HCT116 (cell line): ENCODE measurements at regions not wholly inside any gene's neighbourhood (a gene's known extent, or its start where the extent isn't known, plus 50 kb on each side); places are given as distances from the start of the nearest gene placed in this dataset.

Experiments used
- CEBPB ChIP-seq: IDR thresholded peaks from 2 replicates; pipeline ENCODE4 v1.6.1; 2012; ENCODE audit warnings: low read depth
- CTCF ChIP-seq, 3 experiments: fragments of 200-600 bp in 1 of 3; sonication (generic) in 1 of 3; IDR thresholded peaks in 2 of 3; conservative IDR thresholded peaks in 1 of 3; 2 replicates each; pipeline ENCODE4 v1.5.1; 2012 to 2017; ENCODE audit warnings: low read depth in 2 of 3, low read length in 2 of 3, antibody characterized with exemption in 1 of 3, borderline replicate concordance in 1 of 3, control low read depth in 1 of 3, mild to moderate bottlenecking in 1 of 3, mixed read lengths in 1 of 3, mixed run types in 1 of 3, moderate library complexity in 1 of 3; ENCODE audit not compliant: insufficient read depth in 1 of 3
- EZH2phosphoT487 ChIP-seq: fragments of 200-600 bp; IDR thresholded peaks from 2 replicates; pipeline ENCODE4 v1.6.1; 2018; ENCODE audit warnings: antibody characterized with exemption, borderline replicate concordance
- MAX ChIP-seq: IDR thresholded peaks from 2 replicates; pipeline ENCODE4 v1.6.1; 2012
- POLR2A ChIP-seq: IDR thresholded peaks from 2 replicates; pipeline ENCODE4 v1.7.0; 2011; ENCODE audit warnings: borderline replicate concordance; ENCODE audit not compliant: insufficient read depth, insufficient read length; ENCODE audit errors: extremely low read depth
- POLR2AphosphoS5 ChIP-seq: IDR thresholded peaks from 2 replicates; pipeline ENCODE4 v1.6.1; 2011; ENCODE audit warnings: mild to moderate bottlenecking, low read depth, low read length, moderate library complexity
- YY1 ChIP-seq: IDR thresholded peaks from 2 replicates; pipeline ENCODE4 v1.6.1; 2011; ENCODE audit warnings: low read length, low read depth, moderate library complexity, mild to moderate bottlenecking; ENCODE audit not compliant: insufficient replicate concordance; ENCODE audit errors: extremely low read depth
- ZBTB33 ChIP-seq: IDR thresholded peaks from 2 replicates; pipeline ENCODE4 v1.6.1; 2011; ENCODE audit warnings: mild to moderate bottlenecking, low read length, moderate library complexity; ENCODE audit not compliant: insufficient replicate concordance; ENCODE audit errors: extremely low read depth

GRCh38 chr19:20339444-20339843 is 172.4 kb downstream of the ZNF486 start:
- TF ChIP-seq YY1 (no peak), CTCF (IDR thresholded peaks at IDR 0.05 in 2 of 3, conservative IDR thresholded peaks at IDR 0.05 in 1 of 3; ENCODE audit: borderline replicate concordance in 1 of 3, insufficient read depth in 1 of 3, low read depth in 2 of 3, low read length in 2 of 3) (no peak), CEBPB (no peak), EZH2phosphoT487 (no peak), POLR2A (no peak), MAX (no peak), POLR2AphosphoS5 (no peak), ZBTB33 (no peak)
